Activated T-cell treated with anti-CD3 and anti-CD28 coated beads, Interleukin-2, amount 50 U/mL, for 4 hours (primary cell): ENCODE measurements at regions not wholly inside any gene's neighbourhood (a gene's known extent, or its start where the extent isn't known, plus 50 kb on each side); places are given as distances from the start of the nearest gene placed in this dataset.
"Not testable (repeated sequence)": the region's sequence is repeated elsewhere in the genome, so short reads cannot be mapped to it uniquely, and the experiment has no call there.

Source experiments
- ATAC-seq, 2 donors: fragments of 200-7000 bp; cut with Tn5 transposase; one replicate each; pipeline ENCODE4 v1.10.0; 2021
- DNase-seq: peaks from one replicate; pipeline ENCODE4 v3.0.0-alpha.2; 2020
- H3K27me3 Mint-ChIP-seq: one replicate; pipeline ENCODE4 v1.8.0; 2021; ENCODE audit warnings: low read depth, mixed read lengths
- H3K36me3 Mint-ChIP-seq: one replicate; pipeline ENCODE4 v1.8.0; 2022; ENCODE audit warnings: mixed read lengths; ENCODE audit not compliant: insufficient read depth
- H3K4me1 Mint-ChIP-seq: one replicate; pipeline ENCODE4 v1.8.0; 2021; ENCODE audit warnings: low read depth, mixed read lengths
- H3K4me3 Mint-ChIP-seq: one replicate; pipeline ENCODE4 v1.8.0; 2021; ENCODE audit warnings: mild to moderate bottlenecking, moderate library complexity, mixed read lengths
- H3K9me3 Mint-ChIP-seq: one replicate; pipeline ENCODE4 v1.8.0; 2021; ENCODE audit warnings: mixed read lengths

DNA sequence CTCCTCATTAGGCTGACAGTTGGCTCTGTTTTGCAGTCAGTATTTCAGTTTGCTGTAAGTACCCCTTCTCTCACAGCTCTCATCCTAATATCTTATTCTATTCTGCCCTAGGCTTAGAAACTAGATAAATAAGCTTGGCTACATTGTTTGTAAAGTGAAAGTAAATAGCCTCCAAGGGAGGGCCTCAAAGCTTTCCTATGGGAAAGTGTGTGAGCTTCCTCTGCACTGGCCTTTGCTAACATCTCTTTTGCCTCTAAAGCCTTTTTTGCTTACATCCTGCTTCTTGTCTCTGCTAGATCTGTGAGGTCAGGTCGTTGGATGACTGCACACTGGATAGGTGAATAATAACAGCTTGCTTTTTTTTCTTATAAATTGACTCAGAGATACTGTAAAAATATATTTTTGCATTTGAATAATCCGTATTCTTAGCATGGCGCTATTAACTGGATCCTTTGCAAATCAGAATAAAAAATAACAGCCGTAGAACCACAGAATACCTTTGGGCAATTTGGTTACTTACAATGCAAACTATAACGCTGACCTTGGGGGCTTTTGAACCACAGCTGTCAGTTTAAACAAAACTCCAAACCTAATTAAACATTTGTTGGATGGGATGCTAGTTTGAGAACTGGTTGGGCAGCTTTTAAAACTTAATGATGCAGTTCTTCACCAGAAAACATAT, 55.1 kb downstream of the TTC6 start:
- Mint-ChIP-seq H3K36me3 (no peaks in the 10 kb centered on the region), H3K4me3 (no peak overlapping the region), H3K27me3 (no peaks in the 10 kb centered on the region), H3K9me3 (no peaks in the 10 kb centered on the region), H3K4me1 (no peaks in the 10 kb centered on the region)
- ATAC-seq (no peak), DNase-seq (no peak)

DNA sequence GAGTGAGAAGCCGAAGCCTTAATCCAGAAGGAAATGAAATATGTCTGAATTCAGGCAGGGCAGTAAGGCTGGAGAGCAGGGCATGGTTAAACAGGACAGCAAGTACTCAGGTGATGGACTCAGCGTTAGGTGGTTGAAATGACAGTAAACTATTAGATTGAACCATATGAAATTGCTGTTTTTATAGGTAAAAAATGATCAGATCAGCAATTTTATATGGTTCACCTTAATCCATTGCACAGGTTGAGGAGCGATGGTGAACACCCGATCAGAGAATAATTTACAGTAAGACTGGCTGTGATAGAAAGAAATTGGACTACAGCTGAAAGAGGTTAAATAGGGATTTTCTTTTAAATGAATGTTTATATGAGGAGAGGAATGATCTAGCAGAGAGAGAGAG, 56.6 kb downstream of the TTC6 start:
- no peak for ATAC-seq
- H3K27me3 Mint-ChIP-seq = no peaks in the 10 kb centered on the region
- no peaks in the 10 kb centered on the region for H3K9me3 Mint-ChIP-seq
- DNase-seq = no peak
- H3K4me3 Mint-ChIP-seq = no peak overlapping the region
- H3K36me3 Mint-ChIP-seq = no peaks in the 10 kb centered on the region
- H3K4me1 Mint-ChIP-seq = no peaks in the 10 kb centered on the region

DNA sequence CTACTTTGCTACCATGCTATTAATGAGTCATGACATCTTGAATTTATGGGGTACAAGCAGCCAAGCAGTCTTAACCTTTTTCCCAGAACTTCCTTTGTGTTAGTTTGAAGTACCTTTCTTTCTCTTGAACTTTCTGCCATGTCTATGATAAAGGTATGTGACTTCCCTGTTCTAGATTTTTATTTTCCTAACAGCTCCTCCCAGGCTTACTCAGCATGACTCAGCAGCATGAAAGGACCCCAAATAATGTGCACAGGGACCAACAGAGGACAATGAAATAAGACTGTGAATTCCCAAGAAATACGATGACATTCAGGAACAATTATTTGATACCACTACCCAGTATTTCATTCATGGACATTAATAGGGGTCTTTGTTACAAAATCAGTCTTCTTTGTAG, 60.0 kb downstream of the TTC6 start:
- Mint-ChIP-seq H3K4me1 (no peaks in the 10 kb centered on the region), H3K36me3 (no peaks in the 10 kb centered on the region), H3K27me3 (no peaks in the 10 kb centered on the region), H3K9me3 (peaks cover 4% of the 10 kb centered on the region), H3K4me3 (no peak overlapping the region)
- DNase-seq = no peak
- no peak for ATAC-seq

DNA sequence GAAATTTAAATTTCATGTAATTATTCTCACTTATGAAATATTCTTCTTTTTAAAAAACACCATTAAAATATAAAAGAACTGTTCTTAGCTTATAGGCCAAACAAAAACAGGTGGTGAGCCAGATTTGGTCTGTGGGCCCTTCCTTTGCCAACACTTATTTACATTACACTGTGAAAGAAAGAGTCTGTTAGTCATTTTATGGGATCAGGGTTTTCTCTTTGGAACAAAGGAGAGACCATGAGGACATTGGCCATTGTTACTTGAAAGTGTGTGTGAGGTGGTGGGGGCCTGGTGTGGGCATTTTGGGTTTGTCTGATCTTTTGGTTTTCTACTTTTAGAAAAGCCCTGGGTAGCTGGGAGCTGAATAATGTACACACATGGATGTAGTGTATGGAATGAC, 62.7 kb downstream of the TTC6 start:
- ATAC-seq (no peak), DNase-seq (no peak)
- Mint-ChIP-seq H3K36me3 (no peaks in the 10 kb centered on the region), H3K27me3 (no peaks in the 10 kb centered on the region), H3K4me1 (no peaks in the 10 kb centered on the region), H3K9me3 (peaks cover 12% of the 10 kb centered on the region), H3K4me3 (no peak overlapping the region)

DNA sequence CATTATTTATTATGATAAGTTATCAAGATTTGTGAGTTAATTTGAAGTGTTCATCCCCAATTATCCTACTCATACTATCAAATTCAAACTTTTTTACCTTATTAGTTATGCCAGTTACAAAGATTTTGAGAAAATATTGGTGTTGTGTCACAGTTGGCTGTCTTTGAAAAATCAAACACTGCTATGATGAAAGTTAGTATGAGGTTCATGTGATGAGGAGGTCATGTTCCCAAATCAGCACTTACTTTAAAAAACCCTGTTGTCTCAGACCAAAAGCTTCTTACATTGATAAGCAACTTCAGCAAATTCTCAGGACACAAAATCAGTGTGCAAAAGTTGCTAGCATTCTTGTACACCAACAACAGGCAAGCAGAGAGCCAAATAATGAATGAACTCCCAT, 68.1 kb downstream of the TTC6 start:
- Mint-ChIP-seq H3K9me3 (peaks cover 9% of the 10 kb centered on the region), H3K4me3 (no peak overlapping the region), H3K4me1 (no peaks in the 10 kb centered on the region), H3K36me3 (no peaks in the 10 kb centered on the region), H3K27me3 (no peaks in the 10 kb centered on the region)
- ATAC-seq (no peak), DNase-seq (no peak)

DNA sequence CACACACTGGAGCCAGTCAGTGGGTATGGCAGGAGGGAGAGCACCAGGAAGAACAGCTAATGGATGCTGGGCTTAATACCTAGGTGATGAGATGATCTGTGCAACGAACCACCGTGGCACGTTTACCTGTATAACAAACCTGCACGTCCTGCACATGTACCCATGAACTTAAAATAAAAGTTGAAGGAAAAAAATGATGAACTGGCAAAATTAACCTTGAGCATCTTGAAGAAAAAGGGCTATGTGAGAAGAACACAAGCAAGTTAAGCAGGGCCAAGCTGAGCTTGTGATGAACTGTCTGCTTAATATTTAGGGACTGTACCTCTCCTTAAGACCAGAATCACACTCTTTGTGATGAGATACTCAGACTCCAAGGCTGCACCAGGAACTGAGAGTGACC, 70.0 kb downstream of the TTC6 start:
- Mint-ChIP-seq H3K4me1 (no peaks in the 10 kb centered on the region), H3K4me3 (no peak overlapping the region), H3K9me3 (peaks cover 8% of the 10 kb centered on the region), H3K36me3 (no peaks in the 10 kb centered on the region), H3K27me3 (no peaks in the 10 kb centered on the region)
- ATAC-seq = no peak
- DNase-seq = no peak

DNA sequence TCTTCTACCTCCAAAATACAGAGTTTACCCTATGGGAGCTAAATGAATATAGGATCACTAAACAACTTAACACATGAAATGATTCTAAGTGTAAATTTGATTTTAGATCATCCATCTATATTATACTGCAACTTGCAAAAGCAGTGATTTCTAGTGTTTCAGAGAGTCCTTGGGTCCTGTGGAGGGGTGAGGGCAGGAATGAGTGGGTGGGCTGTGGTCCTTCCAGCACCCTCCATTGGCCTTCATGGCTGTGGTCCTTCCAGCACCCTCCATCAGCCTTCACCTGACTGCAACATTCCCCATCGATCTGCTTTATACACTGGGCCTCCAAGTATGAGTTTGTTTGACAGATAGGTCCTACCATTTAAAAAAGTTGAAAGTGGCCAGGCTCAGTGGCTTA, 70.5 kb downstream of the TTC6 start:
- no peaks in the 10 kb centered on the region for H3K36me3 Mint-ChIP-seq
- peaks cover 8% of the 10 kb centered on the region for H3K9me3 Mint-ChIP-seq
- H3K4me3 Mint-ChIP-seq = no peak overlapping the region
- ATAC-seq (no peak), DNase-seq (no peak)
- H3K4me1 Mint-ChIP-seq = no peaks in the 10 kb centered on the region
- H3K27me3 Mint-ChIP-seq = no peaks in the 10 kb centered on the region

DNA sequence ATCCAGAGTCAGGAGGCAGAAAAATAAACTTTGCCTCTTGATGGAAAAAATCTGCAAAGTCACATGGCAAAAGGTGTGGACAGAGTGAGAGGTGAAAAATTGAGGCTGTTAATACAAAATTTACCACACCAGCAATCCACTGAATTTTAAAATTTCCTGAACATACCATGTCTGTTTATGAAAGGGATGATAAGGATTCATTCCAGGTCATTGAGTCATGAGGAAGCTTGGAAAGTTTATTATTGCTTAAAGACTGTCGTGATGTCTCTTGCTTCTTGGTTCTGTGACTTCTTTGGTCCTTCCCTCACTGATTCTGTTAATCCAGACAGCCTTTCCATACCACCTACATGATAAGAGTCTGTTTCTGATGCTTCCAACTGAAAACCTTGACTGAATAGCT, 73.2 kb downstream of the TTC6 start:
- H3K9me3 Mint-ChIP-seq = no peaks in the 10 kb centered on the region
- DNase-seq (no peak), ATAC-seq (no peak)
- H3K4me3 Mint-ChIP-seq = no peak overlapping the region
- no peaks in the 10 kb centered on the region for H3K4me1 Mint-ChIP-seq
- no peaks in the 10 kb centered on the region for H3K36me3 Mint-ChIP-seq
- H3K27me3 Mint-ChIP-seq = no peaks in the 10 kb centered on the region

DNA sequence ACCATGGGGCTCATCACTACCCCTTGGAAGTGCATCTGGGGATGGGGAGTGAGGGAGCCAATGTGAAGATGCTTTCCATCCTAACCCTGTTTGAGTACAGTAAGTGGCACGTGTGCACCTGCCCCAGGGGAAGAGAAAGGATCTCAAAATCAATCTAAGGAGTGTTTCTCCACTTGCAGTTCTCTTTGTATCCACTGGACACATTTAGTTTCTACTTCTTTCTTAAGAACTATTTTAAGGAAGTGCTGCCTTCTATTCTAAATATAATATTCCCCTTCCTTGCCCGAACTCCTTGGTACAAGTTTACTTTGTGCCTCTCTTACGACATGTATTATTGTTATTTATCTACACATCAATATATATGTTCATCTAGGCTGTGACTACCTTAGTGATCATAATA, 73.8 kb downstream of the TTC6 start:
- H3K36me3 Mint-ChIP-seq = no peaks in the 10 kb centered on the region
- ATAC-seq (no peak), DNase-seq (no peak)
- no peaks in the 10 kb centered on the region for H3K9me3 Mint-ChIP-seq
- no peak overlapping the region for H3K4me3 Mint-ChIP-seq
- no peaks in the 10 kb centered on the region for H3K27me3 Mint-ChIP-seq
- no peaks in the 10 kb centered on the region for H3K4me1 Mint-ChIP-seq

DNA sequence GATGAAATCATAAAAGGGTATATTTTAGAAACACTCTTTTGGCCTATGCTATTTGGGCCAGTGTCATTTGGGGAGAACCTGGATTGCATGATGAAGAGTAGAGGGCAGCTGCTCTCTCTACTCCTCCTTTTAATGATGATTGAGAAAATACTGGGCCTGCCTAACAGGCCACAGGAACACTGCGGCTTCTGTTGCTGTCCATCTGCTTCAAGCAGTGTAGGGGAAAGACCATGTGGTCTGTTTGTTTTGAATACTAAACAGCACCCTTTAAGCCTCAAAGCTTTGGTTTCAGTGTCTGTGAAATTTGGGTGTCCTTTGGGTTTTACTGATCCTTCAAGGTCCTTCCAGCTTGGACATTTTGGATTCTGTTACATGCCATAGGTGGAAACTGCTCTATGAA, 78.0 kb downstream of the TTC6 start:
- DNase-seq (no peak), ATAC-seq (no peak)
- H3K27me3 Mint-ChIP-seq = no peaks in the 10 kb centered on the region
- H3K4me1 Mint-ChIP-seq = no peaks in the 10 kb centered on the region
- H3K36me3 Mint-ChIP-seq = no peaks in the 10 kb centered on the region
- no peak overlapping the region for H3K4me3 Mint-ChIP-seq
- no peaks in the 10 kb centered on the region for H3K9me3 Mint-ChIP-seq

DNA sequence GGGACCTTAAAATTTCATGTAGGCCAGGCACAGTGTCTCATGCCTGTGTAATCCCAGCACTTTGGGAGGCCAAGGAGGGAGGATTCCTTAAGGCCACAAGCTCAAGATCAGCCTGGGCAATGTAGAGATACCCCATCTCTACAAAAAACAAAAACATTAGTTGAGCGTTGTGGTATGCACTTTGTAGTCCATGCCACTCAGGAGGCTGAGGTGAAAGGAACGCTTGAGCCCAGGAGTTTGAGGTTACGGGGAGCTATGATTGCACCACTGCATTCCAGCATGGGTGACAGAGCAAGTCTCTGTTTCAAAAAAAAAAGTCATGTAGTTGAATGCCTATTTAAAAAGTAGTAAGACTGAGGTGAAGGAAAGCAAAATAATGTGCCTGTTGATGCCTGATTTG, 83.5 kb downstream of the TTC6 start:
- H3K27me3 Mint-ChIP-seq = no peaks in the 10 kb centered on the region

DNA sequence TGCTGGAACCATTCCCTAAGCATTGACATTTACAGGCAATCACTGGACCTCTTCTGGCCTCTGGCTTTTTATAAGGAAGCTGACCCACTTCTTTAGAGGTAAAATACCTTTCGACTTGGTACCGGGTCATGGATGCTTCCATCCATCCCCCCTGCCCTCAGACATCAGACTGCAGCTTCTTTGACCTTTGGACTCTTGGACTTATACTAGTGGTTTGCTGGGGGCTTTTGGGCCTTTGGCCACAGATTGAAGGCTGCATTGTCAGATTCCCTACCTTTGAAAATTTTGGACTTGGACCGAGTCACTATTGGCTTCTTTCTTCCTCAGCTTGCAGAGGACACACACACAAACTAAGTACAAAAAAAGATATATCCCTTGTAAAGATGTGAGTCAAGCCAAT, 86.1 kb downstream of the TTC6 start:
- no peaks in the 10 kb centered on the region for H3K36me3 Mint-ChIP-seq
- DNase-seq (no peak), ATAC-seq (no peak)
- H3K4me1 Mint-ChIP-seq = no peaks in the 10 kb centered on the region
- H3K27me3 Mint-ChIP-seq = no peaks in the 10 kb centered on the region
- H3K9me3 Mint-ChIP-seq = peaks cover 10% of the 10 kb centered on the region
- no peak overlapping the region for H3K4me3 Mint-ChIP-seq

More for the DNA sequence above, 83.5 kb downstream of the TTC6 start:
- Mint-ChIP-seq H3K4me3 (no peak overlapping the region), H3K36me3 (no peaks in the 10 kb centered on the region), H3K9me3 (no peaks in the 10 kb centered on the region), H3K4me1 (no peaks in the 10 kb centered on the region)
- no peak for ATAC-seq
- DNase-seq = no peak

DNA sequence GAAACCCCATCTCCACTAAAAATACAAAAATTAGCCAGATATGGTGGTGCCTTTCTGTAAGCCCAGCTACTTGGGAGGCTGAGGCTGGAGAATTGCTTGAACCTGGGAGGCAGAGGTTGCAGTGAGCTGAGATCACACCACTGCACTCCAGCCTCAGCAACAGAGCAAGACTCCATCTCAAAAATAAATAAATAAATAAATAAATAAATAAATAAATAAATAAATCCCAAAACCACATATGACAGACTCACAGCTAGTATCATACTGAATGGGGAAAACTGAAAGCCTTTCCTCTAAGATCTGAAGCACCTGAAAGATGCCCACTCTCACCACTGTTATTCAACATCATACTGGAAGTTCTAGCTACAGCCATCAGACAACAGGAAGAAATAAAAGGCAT, 97.3 kb downstream of the TTC6 start:
- H3K4me1 Mint-ChIP-seq, ATAC-seq, DNase-seq, H3K27me3 Mint-ChIP-seq, H3K36me3 Mint-ChIP-seq, H3K4me3 Mint-ChIP-seq: not testable (repeated sequence)
- H3K9me3 Mint-ChIP-seq = peaks cover 44% of the 10 kb centered on the region

DNA sequence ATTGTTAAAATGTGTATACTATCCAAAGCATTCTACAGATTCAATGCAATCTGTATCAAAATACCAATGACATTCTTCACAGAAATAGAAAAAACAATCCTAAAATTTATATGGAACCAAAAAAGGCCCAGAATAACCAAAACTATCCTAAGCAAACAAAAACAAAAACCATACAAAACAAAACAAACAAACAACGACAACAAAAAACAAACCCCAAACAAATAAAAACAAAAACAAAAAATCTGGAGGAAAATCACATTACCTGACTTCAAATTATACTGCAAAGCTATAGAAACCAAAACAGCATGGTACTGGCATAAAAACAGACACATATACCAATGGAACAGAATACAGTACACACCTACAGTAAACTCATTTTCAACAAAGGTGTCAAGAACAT, 98.0 kb downstream of the TTC6 start:
- not testable (repeated sequence) for DNase-seq, H3K4me1 Mint-ChIP-seq, H3K36me3 Mint-ChIP-seq, H3K27me3 Mint-ChIP-seq, H3K4me3 Mint-ChIP-seq, ATAC-seq
- peaks cover 42% of the 10 kb centered on the region for H3K9me3 Mint-ChIP-seq

DNA sequence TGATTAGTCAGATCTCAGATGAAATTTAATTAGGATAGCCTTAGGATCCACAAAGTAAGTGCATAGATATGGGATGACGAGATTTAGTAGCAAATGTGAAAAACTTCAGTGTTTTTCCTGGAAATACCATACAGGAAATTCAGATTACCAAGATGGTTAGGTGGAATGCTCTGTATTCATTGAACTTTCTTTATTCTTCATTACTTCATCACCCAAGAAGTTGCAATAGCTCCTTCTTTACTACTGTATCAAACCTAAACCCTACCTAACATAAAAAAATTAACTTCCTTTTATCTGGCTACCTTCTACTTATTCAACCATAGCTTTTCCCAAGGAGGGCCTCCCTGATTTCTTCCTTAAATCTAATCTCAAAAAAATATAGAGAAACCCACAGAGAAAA, 100.4 kb downstream of the TTC6 start:
- Mint-ChIP-seq H3K4me3 (no peak overlapping the region), H3K9me3 (peaks cover 34% of the 10 kb centered on the region), H3K4me1 (no peaks in the 10 kb centered on the region), H3K27me3 (no peaks in the 10 kb centered on the region), H3K36me3 (no peaks in the 10 kb centered on the region)
- DNase-seq (no peak), ATAC-seq (no peak)
